Activated CD8-positive, alpha-beta memory T cell treated with anti-CD3 and anti-CD28 coated beads, Interleukin-2, amount 50 U/mL, for 48 hours (primary cell): ENCODE measurements at regions not wholly inside any gene's neighbourhood (a gene's known extent, or its start where the extent isn't known, plus 50 kb on each side); places are given as distances from the start of the nearest gene placed in this dataset.
"Not testable (repeated sequence)": the region's sequence is repeated elsewhere in the genome, so short reads cannot be mapped to it uniquely, and the experiment has no call there.

Experiments
- DNase-seq: peaks from one replicate; pipeline ENCODE4 v3.0.0-alpha.2; 2020

- DNase-seq, result no peak
Observed at GRCh38 chr10:57119684-57120083, 758.6 kb upstream of the ZWINT start.

GRCh38 chr10:57113545-57113944, 752.5 kb upstream of the ZWINT start:
- no peak for DNase-seq

GRCh38 chr10:57102236-57102635, 741.2 kb upstream of the ZWINT start:
- DNase-seq, result no peak

GRCh38 chr10:57098146-57098545, 737.1 kb upstream of the ZWINT start:
- DNase-seq, result no peak

GRCh38 chr10:57096044-57096443, 735.0 kb upstream of the ZWINT start:
- DNase-seq, result no peak

DNA sequence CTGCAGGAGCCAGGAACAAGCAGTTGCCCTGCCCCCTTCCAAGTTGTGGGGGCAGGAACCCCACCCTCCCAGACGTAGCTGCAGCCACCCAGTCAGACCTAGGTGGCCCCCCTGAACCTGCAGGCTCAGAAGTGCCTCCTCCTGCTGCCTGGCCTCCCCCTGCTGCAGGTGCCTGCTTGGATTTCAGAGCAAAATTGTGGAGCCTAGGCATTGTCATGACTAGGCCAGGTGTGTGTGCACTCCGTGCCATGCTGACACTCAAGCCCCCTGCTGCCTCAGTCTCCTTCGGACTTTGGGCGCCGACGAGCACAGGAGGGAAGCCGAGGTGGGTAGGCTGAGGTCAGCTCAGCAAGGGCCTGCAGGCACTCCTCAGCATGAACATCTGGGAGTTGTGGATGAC, 733.9 kb upstream of the ZWINT start:
- no peak for DNase-seq

DNA sequence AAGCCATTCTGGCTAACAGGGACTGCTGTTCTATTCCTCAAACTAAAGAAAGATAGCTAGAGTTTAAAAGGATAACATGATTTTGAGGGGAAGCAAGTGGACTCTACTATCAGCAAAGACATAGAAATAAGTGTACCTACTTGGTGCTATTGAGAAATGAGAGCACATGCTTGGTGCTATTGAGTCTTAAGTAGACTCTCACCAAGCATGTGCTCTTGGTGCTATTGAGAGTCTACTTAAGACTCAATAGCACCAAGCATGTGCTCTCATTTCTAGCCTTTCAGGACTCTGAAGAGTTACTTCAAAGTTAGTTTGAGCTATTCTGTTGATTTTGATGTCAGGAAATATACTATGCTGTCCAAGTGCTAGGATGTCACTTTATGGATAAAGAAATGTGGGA, 733.0 kb upstream of the ZWINT start:
- no peak for DNase-seq

DNA sequence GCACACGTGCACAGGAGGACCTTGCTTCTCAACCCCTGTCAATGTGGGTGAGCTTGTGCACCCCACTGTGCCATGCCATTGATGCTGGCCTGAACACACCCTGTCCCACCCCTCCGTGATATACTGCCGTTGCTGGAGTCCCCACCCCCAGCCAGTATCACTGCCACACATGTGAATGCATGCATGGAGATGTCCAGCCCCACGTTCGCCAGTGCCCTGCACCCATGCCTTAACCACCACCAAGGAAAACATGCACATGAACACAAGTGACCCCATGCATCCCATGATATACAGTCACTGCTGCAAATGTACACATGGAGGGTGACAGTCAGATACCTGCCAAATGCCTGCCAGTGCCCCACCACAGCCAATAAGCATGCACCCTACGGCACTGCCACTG, 692.5 kb upstream of the ZWINT start:
- no peak for DNase-seq

DNA sequence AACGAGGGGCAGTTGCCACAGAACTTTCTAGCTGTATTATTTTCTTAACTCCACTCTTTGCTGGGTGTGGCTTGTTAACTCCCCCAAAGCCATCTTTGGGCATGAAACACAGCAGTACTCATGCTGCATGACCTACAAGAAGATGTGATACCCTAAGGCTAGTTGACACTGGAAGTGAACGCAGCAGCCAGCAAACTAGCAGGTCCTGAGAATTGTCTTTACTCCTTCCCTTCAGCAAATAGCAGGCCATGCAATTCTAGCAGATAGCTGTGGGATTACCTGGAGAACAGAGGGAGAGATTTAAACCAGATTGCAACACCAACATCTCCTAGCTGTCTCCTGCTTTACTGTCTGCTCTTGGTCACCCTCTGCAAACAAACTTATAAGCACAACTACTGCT, 688.0 kb upstream of the ZWINT start:
- DNase-seq, result no peak

GRCh38 chr10:57038531-57038930, 677.5 kb upstream of the ZWINT start:
- DNase-seq, result no peak

- DNase-seq, result no peak
Observed at GRCh38 chr10:57035310-57035709, 674.3 kb upstream of the ZWINT start.

DNA sequence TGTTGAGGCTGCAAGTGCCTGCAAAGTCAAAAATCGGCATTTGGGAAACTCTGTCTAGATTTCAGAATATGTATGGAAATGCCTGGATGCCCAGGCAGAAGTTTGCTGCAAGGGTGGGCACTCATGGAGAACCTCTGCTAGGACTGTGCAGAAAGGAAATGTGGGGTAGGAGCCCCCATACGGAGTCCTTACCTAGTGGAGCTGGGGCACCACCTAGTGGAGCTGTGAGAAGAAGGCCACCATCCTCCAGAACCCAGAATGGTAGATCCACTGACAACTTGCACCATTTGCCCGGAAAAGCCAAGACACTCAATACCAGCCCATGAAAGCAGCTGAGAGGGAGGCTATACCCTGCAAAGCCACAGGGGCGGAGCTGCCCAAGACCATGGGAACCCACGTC, 671.2 kb upstream of the ZWINT start:
- DNase-seq, result not testable (repeated sequence)

GRCh38 chr10:57031346-57031745, 670.3 kb upstream of the ZWINT start:
- DNase-seq, result no peak

DNA sequence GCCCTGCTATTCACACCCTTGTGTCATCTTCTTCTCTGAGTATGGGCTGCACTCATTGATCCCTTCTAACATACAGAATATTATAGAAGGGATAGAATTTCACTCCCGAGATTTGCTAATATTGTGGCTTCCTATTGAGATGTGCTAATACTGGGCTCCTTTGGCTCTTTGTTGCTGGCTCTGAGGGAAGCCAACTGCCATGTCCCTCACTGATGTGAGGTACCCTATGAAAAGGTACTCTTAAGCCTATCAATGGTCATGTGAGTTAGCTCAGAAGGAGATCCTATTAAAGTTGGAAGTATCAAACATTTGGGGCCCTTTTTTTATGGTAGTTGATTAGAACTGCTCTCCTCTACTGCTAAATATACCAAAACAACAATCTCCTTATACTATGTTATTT, 665.2 kb upstream of the ZWINT start:
- DNase-seq, result no peak

- DNase-seq, result no peak
Observed at GRCh38 chr10:57023626-57024025, 662.6 kb upstream of the ZWINT start.

- no peak for DNase-seq
Observed at GRCh38 chr10:57018452-57018851, 657.4 kb upstream of the ZWINT start.

GRCh38 chr10:57017356-57018037, 656.4 kb upstream of the ZWINT start:
- no peak for DNase-seq

- DNase-seq, result no peak
Observed at GRCh38 chr10:57015595-57016318, 654.7 kb upstream of the ZWINT start.

- DNase-seq, result no peak
Observed at GRCh38 chr10:57015187-57015586, 654.1 kb upstream of the ZWINT start.

- no peak for DNase-seq
Observed at GRCh38 chr10:57014758-57015157, 653.7 kb upstream of the ZWINT start.

GRCh38 chr10:57008189-57008588, 647.1 kb upstream of the ZWINT start:
- DNase-seq, result no peak

GRCh38 chr10:56991591-56992069, 630.6 kb upstream of the ZWINT start:
- DNase-seq, result no peak

DNA sequence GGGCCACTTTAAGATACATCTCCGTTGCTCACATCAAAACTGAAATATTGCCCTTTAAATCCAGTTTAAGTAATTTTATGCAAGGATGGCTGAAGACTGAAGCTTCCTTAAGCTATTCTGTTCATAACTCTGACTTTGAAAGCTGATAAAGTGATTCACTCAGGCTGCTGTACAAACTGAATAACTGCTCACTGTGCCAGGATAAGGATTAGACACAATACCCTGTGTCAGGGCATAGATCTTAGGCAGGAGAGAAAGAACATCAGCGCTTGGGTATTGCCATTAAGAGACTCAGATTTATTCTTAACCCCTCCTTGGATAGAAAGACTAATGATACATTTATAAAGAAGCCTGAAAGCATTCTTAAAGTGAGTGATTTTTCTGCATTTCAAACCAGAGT, 614.5 kb upstream of the ZWINT start:
- DNase-seq, result no peak

DNA sequence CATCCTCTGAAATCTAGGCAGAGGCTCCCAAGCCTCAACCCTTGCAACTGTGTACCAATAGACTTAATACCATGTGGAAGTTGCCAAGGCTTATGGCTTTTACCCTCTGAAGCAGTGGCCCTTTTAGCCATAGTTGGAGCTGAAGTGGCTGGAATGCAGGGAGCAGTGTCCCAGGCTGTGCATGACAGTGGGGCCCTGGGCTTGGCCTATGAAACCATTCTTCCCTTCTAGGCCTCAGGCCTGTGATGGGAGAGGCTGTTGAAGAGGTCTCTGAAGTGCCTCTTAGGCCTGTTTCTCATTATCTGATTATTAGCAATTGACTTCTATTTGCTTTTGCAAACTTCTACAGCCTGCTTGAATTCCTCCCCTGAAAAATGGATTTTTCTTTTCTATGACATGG, 612.7 kb upstream of the ZWINT start:
- DNase-seq, result no peak
